ENCODE measurements at regions not wholly inside any gene's neighbourhood (a gene's known extent, or its start where the extent isn't known, plus 50 kb on each side); places are given as distances from the start of the nearest gene placed in this dataset.
A peak's percentile ranks its signal among the peaks of the same experiment; 100 is the strongest.
"Not testable (repeated sequence)": the region's sequence is repeated elsewhere in the genome, so short reads cannot be mapped to it uniquely, and the experiment has no call there.

DNA sequence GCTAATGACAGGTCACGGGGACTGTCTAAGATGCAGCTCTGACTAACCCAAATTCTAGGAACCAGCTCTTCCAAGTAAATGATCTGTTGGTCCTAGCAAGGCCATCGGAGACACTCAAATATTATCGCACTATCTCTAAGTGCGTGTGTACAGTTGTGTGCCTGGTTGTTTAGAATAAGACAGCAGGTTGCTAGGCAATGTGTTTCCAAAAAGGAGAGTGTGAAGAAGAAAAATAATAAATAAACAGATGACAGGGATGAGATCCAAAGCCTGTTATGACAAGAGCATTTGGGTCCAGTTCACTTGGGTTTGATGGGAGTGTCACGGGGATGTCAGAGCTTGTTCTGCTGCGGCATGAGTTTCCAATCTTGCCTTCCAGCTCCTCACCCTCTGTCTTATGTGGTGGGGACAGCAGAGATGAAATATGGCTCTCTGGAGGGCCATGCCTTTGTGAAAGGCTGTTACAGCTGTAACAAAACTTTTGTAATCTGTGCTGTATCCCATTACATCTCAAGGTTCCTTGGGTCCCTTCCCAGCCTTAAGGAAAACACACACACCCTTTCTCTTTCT lies 127.5 kb upstream of the TNP1 start:
- no peak for DNase-seq (ENCODE audit: low spot score)

DNA sequence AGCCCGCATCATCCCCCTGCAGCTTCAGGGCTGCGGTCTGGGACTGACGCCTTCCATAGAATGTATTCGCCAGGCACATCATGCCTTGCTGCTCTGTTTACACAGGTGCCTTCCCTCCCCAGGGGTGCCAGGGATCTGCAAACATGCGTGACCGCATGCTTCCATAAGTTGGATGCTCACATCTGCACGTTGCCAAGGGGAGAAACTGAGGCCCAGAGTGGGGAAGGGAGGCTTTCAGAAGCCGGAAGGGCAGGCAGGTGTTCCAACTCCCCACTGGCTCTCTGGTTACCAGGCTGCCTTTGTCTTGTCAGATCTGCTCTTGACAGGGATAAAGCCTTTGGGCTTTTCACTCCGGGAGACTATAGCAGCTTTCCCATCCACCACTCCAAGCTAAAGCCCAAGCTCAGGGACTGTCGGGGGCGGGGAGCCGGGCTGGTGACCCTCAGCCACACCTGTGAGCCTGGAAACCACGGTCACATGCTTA lies 125.8 kb upstream of the TNP1 start:
- DNase-seq (ENCODE audit: low spot score), result no peak

DNA sequence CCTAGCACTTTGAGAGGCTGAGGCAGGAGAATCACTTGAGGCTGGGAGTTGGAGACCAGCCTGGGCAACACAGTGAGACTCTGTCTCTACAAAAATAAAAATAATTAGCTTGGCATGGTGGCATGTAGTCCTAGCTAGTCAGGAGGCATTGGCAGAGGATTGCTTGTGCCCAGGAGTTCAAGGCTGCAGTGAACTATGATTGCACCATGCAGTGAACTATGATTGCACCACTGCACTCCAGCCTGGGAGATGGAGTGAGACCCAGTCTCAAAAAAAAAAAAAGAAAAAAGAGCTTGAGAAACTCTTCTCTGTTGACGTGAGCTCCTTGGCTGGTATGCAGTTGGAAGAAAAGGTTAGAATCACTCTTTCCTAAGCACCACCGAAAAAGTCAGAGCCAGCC lies 125.1 kb upstream of the TNP1 start:
- DNase-seq (ENCODE audit: low spot score), result no peak

DNA sequence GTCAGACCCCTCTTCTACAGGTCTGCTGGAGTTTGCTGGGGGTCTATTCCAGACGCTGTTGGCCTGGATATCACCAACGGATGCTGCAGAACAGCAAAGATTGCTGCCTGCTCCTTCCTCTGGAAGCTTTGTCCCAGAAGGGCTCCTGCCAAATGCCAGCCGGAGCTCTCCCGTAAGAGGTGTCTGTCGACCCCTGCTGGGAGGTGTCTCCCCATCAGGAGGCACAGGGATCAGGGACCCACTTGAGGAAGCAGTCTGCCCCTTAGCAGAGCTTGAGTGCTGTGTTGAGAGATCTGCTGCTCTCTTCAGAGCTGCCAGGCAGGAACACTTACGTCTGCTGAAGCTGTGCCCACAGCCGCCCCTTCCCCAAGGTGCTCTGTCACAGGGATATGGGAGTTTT lies 122.1 kb upstream of the TNP1 start:
- not testable (repeated sequence) for DNase-seq (ENCODE audit: low spot score)

DNA sequence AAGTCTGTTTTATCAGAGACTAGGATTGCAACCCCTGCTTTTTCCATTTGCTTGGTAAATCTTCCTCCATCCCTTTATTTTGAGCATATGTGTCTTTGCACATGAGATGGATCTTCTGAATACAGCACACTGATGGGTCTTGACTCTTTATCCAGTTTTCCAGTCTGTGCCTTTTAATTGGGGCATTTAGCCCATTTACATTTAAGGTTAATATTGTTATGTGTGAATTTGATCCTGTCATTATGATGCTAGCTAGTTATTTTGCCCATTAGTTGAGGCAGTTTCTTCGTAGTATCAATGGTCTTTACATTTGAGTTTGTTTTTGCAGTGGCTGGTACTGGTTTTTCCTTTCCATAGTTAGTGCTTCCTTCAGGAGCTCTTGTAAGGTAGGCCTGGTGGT lies 120.6 kb upstream of the TNP1 start:
- DNase-seq (ENCODE audit: low spot score), result not testable (repeated sequence)

DNA sequence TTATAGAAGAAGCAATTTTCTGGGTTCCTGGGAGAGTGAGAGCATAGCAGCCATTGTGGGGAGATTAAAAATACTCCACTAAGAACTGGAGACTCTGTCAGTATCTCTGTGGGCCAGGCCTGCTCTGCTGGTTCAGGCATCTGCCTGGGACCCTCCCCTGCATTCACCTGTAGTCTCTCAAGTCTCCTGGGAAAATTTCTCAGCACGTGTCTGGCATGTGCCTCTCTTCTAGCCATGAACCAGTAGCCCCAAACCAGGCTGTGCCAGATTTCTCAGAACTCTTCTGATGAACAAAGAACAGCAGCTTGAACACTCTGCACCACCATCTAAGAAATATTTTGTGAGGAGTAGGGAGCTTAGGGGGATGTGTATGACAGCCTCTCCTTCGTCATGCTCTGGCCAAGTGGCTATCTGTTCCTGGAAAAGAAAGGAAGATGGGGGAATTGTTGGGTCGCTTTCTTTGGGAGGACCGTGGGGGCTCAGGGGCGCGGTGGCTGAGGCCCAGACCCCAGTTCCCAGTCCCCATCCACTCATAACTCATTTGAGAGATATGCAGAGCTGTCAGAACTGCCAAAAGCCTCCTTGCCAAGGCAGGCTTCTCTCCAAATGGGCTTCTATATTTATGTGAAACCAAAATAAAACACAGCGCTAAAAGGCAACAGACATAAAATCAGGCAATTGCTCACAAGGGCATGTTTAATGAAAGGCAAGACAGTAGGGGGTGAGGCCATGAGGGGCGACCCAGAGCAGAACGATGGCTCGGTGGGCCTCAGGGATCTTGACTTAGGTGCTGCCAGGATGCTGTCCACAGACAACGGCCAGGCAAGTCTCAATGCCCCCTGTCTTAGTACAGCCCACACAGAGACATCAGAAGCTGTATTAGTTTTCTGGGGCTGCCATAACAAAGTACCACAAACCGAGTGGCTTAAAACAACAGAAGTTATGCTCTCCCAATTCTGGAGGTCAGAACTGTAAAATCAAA lies 114.7 kb upstream of the TNP1 start:
- no peak for DNase-seq (ENCODE audit: low spot score)

DNA sequence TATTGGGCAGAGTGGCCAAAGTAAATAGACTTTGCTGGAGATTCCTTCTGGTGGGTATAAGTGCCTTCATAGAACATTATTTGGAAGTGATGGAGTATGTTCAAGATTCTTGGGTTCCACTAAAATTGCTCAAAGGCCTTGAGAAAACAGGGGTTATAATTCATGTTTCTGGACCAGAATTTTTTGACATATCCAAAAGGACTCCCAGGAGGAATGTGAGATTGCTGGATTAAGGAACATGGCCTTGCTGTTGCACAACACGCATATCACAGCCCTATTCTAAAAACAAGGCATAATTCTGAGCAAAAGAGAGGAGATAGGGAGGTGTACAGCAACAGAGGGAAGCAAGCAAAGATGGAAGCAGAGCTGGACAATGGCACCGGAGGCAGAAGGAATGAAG lies 111.7 kb upstream of the TNP1 start:
- no peak for DNase-seq (ENCODE audit: low spot score)

DNA sequence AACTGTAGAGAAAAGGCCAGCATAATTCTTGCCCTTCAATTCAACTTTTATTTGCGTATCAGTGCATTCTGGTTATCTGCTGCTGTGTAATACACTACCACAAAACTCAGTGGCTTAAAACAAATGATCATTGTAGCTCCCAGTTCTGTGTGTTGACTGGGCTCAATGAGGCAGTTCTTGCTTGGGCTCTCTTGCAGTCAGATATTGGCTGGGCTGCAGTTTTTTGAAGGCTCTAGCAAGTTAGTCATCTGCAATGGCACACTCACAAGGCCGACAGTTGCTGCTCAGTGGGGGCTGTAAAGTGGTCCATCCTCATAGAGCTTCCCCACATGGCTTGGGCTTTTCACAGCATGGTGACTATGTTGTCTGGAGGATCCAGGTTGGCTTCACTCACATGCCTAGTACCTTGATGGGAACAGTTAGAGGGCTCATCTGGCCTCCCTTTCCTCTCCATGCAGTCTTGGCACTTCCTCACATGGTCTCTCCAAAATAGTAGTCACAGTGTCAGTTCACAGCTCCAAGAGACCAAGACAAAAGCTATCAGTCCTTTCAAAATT lies 110.6 kb upstream of the TNP1 start:
- no peak for DNase-seq (ENCODE audit: low spot score)

DNA sequence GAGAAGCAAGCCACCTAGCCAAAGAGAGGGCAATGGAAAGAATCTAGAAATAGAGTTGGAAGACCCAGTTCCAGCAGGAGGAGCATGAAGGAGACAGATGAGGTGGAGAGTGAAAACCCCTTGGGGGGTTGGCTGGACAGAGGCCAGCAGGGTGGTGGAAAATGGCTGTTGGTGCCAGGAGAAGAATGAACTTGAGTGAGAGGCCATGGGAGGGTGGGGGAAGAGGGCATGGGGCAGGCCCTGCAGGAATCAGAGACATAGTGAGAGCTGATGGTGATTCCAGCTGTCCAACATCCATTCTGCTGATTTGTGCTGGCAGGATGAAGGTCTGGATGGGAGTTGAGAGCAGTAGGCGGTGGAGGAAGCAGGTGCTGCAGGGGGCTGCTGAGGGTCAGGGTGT lies 108.0 kb upstream of the TNP1 start:
- DNase-seq (ENCODE audit: low spot score), result no peak

DNA sequence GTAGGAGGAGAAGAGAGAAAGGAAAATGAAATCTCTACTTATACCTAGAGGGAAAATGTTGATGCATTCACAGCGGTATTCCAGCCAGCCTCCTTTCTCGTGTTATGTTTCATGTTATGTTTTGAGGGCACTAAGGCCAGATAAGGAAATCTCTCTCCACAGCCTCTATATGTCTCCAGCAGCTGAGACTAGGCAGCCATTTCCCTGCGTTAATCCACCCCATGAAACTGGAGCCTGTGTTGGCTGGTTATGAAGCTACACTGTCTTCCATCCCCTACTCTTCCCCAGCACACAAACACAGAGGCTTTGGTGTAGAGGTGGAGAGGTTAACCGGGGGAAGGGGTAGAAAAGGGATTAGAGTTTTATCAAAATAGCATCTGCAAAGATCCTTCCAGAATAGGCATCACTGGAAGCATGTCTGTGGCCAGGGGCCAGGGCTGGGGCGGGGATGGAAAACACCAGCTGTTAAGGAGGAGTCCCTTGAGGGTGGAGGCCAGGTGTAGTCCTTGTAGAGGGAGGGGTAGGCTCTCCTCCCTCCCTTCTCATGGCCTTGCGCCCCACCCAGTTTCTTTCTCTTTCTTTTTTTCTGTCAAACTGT lies 100.9 kb upstream of the TNP1 start:
- no peak for DNase-seq (ENCODE audit: low spot score)

DNA sequence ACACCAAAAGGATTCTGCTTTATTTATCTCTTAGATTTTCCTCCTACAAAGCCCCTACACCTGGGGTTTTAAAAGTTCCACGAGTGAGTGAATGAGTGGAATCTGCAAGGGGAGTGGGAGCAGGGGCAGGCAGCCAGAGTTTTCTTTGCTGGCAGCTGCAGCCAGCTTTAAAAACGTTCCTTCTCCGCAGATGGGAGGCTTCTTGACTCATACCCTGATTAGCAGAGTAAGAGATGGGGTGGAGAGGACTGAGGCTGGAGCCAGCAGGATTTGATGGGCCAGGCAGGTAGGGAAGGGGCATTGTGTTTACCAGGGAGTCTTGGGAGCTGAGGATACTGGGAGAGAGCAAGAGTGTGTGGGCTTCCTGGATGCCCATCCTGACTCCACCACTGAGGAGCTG lies 99.6 kb upstream of the TNP1 start:
- DNase-seq (ENCODE audit: low spot score), result no peak

DNA sequence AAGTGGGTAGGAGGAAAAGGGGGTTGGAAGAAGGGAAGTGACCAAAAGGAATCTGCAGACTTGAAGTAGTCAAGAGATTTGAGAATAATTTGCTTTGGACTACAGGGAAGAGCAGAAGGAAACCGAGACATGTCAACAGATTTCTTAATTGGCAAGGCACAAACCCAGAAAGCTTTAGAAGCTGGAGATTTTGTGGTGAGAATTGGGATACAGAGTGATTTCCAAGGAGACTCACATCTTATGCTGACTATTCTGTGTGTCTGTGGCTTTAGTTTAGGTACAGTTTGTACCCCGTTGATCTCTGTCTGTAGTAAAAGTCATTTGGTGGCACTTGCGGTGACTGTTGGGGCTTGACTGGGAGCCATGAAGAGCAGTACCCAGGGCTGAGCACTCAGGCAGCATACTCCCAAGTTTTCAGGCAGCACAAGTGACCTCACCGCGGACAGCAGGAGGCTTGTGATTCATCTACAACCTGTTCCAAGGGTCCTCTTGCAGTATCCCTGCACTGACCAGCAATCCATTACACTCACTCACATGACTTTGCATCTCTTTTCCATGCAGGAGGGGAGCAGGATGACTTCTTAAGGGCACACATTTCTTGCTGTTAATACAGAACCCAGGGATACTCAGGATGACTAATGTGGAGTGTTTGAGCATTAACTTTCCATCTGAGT lies 97.1 kb upstream of the TNP1 start:
- DNase-seq (ENCODE audit: low spot score), result no peak

DNA sequence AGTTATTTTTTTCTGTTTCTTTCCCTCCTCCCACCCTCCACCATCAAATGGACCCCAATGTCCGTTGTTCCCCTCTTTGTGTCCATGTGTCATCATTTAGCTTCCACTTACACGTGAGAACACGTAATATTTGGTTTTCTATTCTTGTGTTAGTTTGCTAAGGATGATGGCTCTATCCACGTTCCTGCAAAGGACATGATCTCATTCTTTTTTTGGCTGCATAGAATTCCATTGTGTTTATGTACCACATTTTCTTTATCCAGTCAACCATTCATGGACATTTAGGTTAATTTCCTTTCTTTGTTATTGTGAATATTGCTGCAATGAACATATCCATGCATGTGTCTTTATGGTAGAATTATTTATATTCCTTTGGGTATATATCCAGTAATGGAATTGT lies 91.3 kb upstream of the TNP1 start:
- DNase-seq (ENCODE audit: low spot score), result no peak

DNA sequence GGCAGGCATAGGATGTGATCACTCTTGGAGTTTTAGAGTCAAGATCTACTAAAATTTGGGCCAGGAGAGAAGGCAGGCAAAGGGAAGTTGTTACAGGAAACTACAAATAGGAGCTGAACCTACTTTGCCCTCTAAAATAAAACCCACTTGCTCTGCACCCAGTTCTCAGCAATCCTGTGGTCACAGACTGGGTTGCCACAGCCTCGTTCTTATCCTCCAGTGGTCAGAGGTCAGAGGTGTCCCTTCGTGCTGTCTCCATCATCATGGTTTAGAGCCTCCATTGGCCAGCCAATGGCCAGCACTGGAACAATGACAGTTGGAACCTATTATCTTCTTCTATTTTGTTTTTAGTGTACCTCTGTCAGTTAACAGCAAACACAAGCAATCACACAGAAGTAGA lies 90.7 kb upstream of the TNP1 start:
- no peak for DNase-seq (ENCODE audit: low spot score)

DNA sequence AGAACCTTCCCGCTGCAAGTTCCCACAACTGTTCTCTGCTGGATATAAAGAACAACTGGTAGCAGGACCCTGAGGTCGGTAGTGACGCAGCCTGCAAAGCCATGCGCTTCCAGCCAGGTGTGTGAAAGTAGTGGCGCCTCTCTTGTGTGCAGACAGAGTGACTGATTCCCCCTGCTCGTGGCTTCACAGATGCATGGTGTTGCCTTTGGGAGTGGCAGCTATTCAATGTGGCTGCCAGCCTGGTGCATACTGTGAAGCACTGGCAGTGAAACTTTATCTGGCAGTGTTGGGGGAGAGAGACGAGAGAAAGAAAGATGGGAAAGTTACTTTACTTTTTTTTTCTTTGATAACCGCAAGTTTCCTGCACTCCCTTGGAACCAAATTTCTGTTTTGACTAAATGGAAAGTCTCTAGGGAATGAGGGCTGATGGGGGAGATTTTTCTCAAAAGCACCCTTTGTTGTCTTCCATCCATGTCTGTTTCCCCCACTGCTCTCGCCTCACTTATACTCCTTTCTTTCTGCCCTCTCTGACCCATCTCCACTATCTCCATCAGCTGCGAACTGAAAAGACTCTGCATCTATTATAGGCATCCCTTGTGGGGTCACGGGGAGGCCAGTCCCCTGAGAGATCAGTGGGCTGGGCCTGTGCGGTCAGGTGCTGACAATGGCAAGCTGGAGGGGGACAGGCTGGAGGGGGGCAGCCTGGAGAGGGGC lies 90.0 kb upstream of the TNP1 start:
- DNase-seq (ENCODE audit: low spot score), result no peak

DNA sequence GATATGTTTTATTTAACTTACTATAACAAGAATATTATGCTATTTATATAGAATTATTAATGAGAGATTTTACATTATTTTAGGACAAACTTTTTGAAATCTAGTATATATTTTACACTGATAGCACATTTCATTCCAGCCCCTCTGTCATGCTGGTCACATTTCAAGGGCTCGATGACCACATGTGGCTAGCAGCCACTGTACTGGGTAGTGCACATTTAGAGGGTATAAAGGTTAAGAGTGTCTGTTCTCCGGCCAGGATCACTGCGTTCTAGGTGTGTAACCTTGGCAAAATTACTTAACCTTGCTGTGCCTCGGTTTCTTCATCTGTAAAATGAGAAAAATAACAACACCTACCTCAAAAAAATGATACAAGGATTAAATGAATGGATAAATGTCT lies 87.2 kb upstream of the TNP1 start:
- DNase-seq (ENCODE audit: low spot score), result no peak

DNA sequence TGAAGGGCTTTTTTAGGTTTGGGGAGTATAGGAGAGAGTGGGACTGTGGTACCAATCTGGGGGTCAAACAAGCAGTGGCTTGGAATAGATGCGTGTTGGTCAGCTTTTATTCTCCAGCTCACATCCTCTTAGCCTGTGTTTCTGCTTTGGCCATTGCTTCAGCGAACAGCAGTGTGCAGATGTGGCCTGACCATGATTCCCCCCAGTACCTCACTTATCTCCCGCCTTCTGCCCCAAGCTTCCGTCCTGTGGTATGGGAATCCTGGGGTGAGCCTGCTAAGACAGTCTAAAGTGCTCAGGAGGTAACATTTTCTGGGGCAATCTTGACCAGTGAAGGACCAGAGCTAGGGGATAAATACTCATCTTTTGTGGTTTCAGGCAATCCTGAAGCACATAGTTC lies 84.9 kb upstream of the TNP1 start:
- no peak for DNase-seq (ENCODE audit: low spot score)

DNA sequence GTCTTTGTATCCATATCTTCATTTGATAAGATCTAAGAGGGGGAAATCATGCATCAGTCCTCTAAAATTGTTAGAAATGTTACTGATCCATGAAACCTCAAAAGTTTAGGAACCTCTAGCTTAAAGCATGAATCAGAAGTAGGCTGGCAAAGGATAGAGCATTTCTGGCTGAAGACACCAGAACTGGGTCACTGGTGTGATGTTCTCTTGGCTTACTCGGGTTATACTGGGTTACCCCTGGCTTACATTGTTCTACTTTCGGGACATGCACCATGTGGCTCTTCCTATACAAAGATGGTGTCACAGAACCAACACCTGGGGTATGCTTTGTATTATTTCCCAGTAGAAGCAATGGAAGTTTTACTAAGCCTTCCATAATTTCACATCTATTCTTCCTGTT lies 83.2 kb upstream of the TNP1 start:
- no peak for DNase-seq (ENCODE audit: low spot score)

DNA sequence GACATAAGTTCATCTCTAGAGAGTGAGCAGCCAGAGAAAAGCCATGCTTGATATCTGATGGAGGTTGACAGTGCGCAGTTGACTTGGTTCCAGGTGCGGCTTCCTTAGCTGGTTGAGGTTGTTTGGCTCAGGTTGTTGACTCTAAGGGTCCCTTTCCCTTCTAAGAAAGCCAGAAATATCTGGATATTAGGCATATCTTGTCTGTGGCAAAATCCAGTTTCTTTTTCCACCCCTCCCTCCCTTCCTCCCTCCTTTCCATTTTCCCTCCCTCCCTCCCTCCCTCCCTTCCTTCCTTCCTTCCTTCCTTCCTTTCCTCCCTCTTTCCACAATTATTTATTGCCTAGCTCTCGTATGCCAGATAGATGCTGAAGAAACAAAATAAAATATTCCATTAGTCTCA lies 82.6 kb upstream of the TNP1 start:
- DNase-seq (ENCODE audit: low spot score), result no peak

DNA sequence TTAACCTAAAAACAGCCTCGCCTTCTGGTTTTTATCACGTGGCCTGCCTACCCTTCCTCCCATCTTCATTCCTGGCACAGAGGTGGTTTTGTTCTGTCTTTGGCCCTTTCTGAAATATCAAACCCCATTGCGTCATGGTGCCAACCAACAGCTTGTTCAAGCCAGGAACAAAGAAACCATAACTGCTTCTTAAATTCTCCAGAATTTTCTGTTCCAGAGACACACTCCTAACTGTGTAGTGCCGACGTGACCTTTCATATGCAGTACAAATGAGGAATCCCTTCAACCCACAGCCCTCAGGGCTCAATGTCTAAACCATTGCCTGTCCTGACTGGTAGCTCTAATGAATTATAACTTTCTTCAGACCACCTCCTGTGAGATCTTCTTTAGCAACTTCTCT lies 82.2 kb upstream of the TNP1 start:
- DNase-seq (ENCODE audit: low spot score), result no peak

DNA sequence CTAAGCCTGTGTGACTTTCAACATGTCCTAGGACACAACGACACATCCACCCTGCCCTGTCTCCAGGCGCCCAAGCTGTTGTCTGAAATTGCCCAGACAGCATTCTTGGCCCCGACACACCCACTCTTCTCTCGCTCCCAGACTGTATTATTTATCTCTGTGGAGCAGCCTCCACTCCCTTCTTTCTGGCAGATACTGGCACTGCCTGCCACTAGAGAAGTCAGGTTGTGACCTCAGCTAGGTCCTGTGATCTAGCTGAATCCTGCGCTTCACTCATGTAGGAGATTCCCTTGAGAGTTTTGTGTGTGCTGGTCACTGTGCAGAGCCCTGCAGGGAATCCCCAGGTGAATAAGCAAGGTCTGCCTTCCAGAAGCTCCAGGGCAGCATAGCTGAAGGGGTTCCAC lies 77.1 kb upstream of the TNP1 start:
- peak; percentile 19 for DNase-seq (ENCODE audit: low spot score)

DNA sequence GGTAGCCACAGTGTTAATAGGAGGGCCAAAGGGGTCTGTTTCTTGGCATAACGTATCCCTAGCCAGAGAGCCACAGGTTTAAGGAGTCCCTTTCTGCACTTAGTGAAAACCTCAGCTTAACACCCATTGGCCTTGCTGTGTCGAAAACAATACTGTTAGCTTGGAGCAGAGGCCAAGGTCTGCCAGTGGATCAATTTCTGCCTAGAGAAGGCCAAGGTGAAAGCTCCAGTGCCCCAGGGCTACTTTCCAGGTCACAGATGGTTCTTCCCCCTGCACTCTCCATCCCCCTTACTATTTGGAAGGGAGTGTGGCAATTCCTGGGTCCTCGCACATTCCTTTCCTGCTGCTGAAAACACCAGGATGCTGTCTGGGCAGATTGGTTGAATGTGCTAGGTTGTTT lies 74.8 kb upstream of the TNP1 start:
- DNase-seq (ENCODE audit: low spot score), result no peak

Data from hematopoietic multipotent progenitor cell treated with erythropoietin and hydrocortisone succinate and interleukin-3 and kit ligand, for 17 days (in vitro differentiated cells).